HepG2 (cell line): ENCODE measurements at regions not wholly inside any gene's neighbourhood (a gene's known extent, or its start where the extent isn't known, plus 50 kb on each side); places are given as distances from the start of the nearest gene placed in this dataset.

Experiments used
- ATAC-seq: fragments of 200-7000 bp; cut with Tn5 transposase; 3 replicates; pipeline ENCODE4 v1.9.1; 2020; ENCODE audit warnings: mild to moderate bottlenecking, moderate library complexity
- BruUV-seq: library from RNA; stranded (reverse); fragments of 400-500 nt; replicated peaks from 2 replicates; lab custom pipeline; 2021; lab: Mats Ljungman, UMichigan
- CTCF ChIA-PET: fragments of 300-600 bp; formaldehyde crosslinking; extraction: SDS; loops from one replicate; lab custom pipeline; 2021; ENCODE audit warnings: low total read pairs, inconsistent platforms, low intra/inter-chr PET ratio; lab: Yijun Ruan, JAX
- POLR2A ChIA-PET: fragments of 350-600 bp; sonication (Branson Sonifier 250); formaldehyde crosslinking; loops from one replicate; lab custom pipeline; 2020; ENCODE audit warnings: antibody characterized with exemption, inconsistent platforms; lab: Yijun Ruan, JAX
- DNase-seq: peaks from one replicate; pipeline ENCODE4 v3.0.0-alpha.2; 2015; ENCODE audit warnings: low spot score
- FAIRE-seq: peaks from 3 replicates; lab custom pipeline; 2011; peaks lifted over from hg19 to GRCh38; lab: Jason Lieb, UNC
- H2AFZ ChIP-seq: one replicate; pipeline ENCODE4 v1.6.1; 2011; ENCODE audit warnings: low read length, inconsistent platforms
- H3K27ac ChIP-seq: fragments of 300-600 bp; 3 replicates; pipeline ENCODE4 v1.8.0; 2011; ENCODE audit warnings: mixed run types, mild to moderate bottlenecking, mixed read lengths, low read length, inconsistent platforms; ENCODE audit not compliant: insufficient read depth; ENCODE audit errors: extremely low read length
- H3K27me3 ChIP-seq, 2 experiments: fragments of 200-600 bp in 1 of 2; 2 replicates in 1 of 2; 3 replicates in 1 of 2; pipeline versions ENCODE4 v1.6.0 to v1.8.0; 2011; ENCODE audit warnings: low read length in 2 of 2, mild to moderate bottlenecking in 2 of 2, moderate library complexity in 2 of 2, inconsistent platforms in 1 of 2; ENCODE audit not compliant: insufficient read depth in 2 of 2, control insufficient read depth in 1 of 2
- H3K36me3 ChIP-seq, 2 experiments: fragments of 200-600 bp in 1 of 2; replicated peaks in 1 of 2; 2 replicates in 1 of 2; 3 replicates in 1 of 2; pipeline versions ENCODE4 v1.5.1 to v1.8.0; 2011; ENCODE audit warnings: low read length in 2 of 2, inconsistent platforms in 1 of 2; ENCODE audit not compliant: insufficient read depth in 2 of 2, control insufficient read depth in 1 of 2
- H3K4me1 ChIP-seq: 2 replicates; pipeline ENCODE4 v1.5.1; 2012; ENCODE audit warnings: low read length, inconsistent platforms; ENCODE audit not compliant: insufficient read depth
- H3K4me2 ChIP-seq: 2 replicates; pipeline ENCODE4 v1.6.0; 2011; ENCODE audit warnings: low read depth, low read length, inconsistent platforms
- H3K4me3 ChIP-seq, 3 experiments: fragments of 200-600 bp in 1 of 3; sonication (generic), shearing (Covaris generic) in 1 of 3; replicated peaks in 1 of 3; 2 replicates each; pipeline ENCODE4 v1.5.1; 2011 to 2016; ENCODE audit warnings: low read length in 3 of 3, inconsistent platforms in 2 of 3, low read depth in 2 of 3, mild to moderate bottlenecking in 2 of 3, control low read depth in 1 of 3, mixed read lengths in 1 of 3; ENCODE audit not compliant: insufficient read depth in 1 of 3
- H3K79me2 ChIP-seq: one replicate; pipeline ENCODE4 v1.6.1; 2011; ENCODE audit warnings: low read length, inconsistent platforms; ENCODE audit not compliant: insufficient read depth
- H3K9ac ChIP-seq: 2 replicates; pipeline ENCODE4 v1.6.0; 2011; ENCODE audit warnings: mild to moderate bottlenecking, low read depth, low read length, inconsistent platforms; ENCODE audit not compliant: insufficient read depth
- H3K9me3 ChIP-seq: 2 replicates; pipeline ENCODE4 v1.5.1; 2012; ENCODE audit warnings: mild to moderate bottlenecking, low read length
- H4K20me1 ChIP-seq: 2 replicates; pipeline ENCODE4 v1.6.0; 2011; ENCODE audit warnings: inconsistent platforms, mild to moderate bottlenecking, low read length, moderate library complexity; ENCODE audit not compliant: insufficient read depth
- NFKB2 ChIP-seq: sonication (generic); formaldehyde crosslinking; IDR thresholded peaks from 2 replicates; pipeline ENCODE4 v1.4.0; 2020; ENCODE audit warnings: missing genetic modification reagents, borderline replicate concordance
- ZNF232 ChIP-seq: sonication (generic); formaldehyde crosslinking; IDR thresholded peaks from 2 replicates; pipeline ENCODE4 v1.4.0; 2020; ENCODE audit warnings: missing genetic modification reagents, borderline replicate concordance
- ZNF329 ChIP-seq: sonication (generic); formaldehyde crosslinking; IDR thresholded peaks from 2 replicates; pipeline ENCODE4 v1.9.0; 2021; ENCODE audit warnings: low read depth, mild to moderate bottlenecking, missing genetic modification reagents
- ZNF7 ChIP-seq: IDR thresholded peaks from 2 replicates; pipeline ENCODE4 v1.6.1; 2016; ENCODE audit warnings: missing biosample characterization, missing genetic modification reagents
- WGBS: methylation state at CpG from one replicate; pipeline ENCODE4 v1.1.6; 2017; ENCODE audit warnings: low lambda C conversion rate; 5-methylcytosine and 5-hydroxymethylcytosine counted together
- in situ Hi-C: cut with HindIII; loops from 2 replicates; pipeline ENCODE4 v1.10.0; 2017; ENCODE audit warnings: low pct_unique_long_range_greater_than_20kb; ENCODE audit not compliant: extremely low pct_ligation_motif_present
- intact Hi-C: fragments of 100-400 bp; cut with micrococcal nuclease; formaldehyde crosslinking; loops from one replicate; pipeline ENCODE4 v1.10.0; 2022; ENCODE audit not compliant: unreplicated experiment
- TF ChIP-seq, protein P1 (sequence below): IDR thresholded peaks from 2 replicates; pipeline ENCODE4 v1.6.1; 2018; ENCODE audit warnings: missing genetic modification reagents, mild to moderate bottlenecking, missing compliant biosample characterization
- TF ChIP-seq, protein P2 (sequence below): sonication (generic); formaldehyde crosslinking; IDR thresholded peaks from 2 replicates; pipeline ENCODE4 v1.5.0; 2020; ENCODE audit warnings: mild to moderate bottlenecking, missing genetic modification reagents
- TF ChIP-seq, protein P3 (sequence below): sonication (generic); formaldehyde crosslinking; IDR thresholded peaks from 2 replicates; pipeline ENCODE4 v1.4.0; 2020; ENCODE audit warnings: low read depth, mild to moderate bottlenecking, missing genetic modification reagents

DNA sequence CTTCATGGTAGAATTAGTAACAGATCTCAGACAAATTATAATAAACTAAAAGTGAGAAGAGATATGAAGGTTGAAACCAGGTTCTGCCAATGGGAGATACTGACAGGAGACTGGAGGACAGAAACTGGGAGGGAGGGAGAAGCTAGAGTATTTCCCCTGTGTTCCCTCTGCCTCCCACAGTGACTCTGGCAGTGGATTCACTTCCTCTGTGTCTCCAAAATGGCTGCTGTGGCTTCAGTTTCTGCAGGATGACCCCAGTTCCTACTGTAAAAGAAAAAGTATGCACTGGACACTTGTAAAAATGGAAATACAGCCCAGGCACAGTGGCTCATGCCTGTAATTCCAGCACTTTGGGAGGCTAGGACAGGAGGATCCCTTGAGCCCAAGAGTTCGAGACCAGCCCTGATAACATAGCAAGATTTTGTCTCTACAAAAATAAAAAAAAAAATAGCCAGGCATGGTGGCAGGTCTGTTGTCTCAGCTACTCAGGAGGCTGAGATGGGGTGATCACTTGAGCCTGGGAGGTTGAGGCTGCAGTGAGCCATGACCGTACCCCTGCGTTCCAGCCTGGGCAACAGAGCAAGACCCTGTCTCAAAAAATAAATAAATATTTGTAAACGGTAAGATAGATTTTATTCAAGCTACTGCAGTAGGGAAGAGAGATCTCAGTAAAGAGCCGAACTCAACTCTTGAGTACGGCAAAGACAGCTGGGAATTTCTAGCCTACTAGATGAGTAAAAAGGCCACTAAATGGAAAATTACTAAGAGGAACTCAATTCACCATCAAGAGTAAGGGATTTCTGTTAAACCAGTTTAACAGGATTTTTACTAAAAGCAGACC lies 156.6 kb upstream of the TRIM24 start:
- DNase-seq (no peak), ATAC-seq (no peak)
- CTCF ChIA-PET = no interaction called here
- in situ Hi-C loops = no loop called here
- H3K9me3 ChIP-seq = 0 out of 2 replicates have a peak, but pooled peaks cover 3% of the 10 kb centered on the region
- no peak overlapping the region for H3K4me3 ChIP-seq
- no peak overlapping the region for H2AFZ ChIP-seq
- H3K27ac ChIP-seq = no peak overlapping the region
- no peaks in the 10 kb centered on the region for H3K36me3 ChIP-seq
- H3K79me2 ChIP-seq = no peaks in the 10 kb centered on the region
- no peaks in the 10 kb centered on the region for H4K20me1 ChIP-seq
- H3K9ac ChIP-seq = no peak overlapping the region
- no peak for TF ChIP-seq ZNF232
- no peak for TF ChIP-seq ZNF7 (CRISPR knock-in tag)
- no peak for TF ChIP-seq ZNF329 (CRISPR knock-in tag)
- TF ChIP-seq, protein P1, sequence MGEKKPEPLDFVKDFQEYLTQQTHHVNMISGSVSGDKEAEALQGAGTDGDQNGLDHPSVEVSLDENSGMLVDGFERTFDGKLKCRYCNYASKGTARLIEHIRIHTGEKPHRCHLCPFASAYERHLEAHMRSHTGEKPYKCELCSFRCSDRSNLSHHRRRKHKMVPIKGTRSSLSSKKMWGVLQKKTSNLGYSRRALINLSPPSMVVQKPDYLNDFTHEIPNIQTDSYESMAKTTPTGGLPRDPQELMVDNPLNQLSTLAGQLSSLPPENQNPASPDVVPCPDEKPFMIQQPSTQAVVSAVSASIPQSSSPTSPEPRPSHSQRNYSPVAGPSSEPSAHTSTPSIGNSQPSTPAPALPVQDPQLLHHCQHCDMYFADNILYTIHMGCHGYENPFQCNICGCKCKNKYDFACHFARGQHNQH = no peak
- TF ChIP-seq, protein P2, sequence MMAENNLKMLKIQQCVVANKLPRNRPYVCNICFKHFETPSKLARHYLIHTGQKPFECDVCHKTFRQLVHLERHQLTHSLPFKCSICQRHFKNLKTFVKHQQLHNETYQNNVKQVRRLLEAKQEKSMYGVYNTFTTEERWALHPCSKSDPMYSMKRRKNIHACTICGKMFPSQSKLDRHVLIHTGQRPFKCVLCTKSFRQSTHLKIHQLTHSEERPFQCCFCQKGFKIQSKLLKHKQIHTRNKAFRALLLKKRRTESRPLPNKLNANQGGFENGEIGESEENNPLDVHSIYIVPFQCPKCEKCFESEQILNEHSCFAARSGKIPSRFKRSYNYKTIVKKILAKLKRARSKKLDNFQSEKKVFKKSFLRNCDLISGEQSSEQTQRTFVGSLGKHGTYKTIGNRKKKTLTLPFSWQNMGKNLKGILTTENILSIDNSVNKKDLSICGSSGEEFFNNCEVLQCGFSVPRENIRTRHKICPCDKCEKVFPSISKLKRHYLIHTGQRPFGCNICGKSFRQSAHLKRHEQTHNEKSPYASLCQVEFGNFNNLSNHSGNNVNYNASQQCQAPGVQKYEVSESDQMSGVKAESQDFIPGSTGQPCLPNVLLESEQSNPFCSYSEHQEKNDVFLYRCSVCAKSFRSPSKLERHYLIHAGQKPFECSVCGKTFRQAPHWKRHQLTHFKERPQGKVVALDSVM (CRISPR knock-in tag) = no peak
- TF ChIP-seq, protein P3, sequence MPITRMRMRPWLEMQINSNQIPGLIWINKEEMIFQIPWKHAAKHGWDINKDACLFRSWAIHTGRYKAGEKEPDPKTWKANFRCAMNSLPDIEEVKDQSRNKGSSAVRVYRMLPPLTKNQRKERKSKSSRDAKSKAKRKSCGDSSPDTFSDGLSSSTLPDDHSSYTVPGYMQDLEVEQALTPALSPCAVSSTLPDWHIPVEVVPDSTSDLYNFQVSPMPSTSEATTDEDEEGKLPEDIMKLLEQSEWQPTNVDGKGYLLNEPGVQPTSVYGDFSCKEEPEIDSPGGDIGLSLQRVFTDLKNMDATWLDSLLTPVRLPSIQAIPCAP (CRISPR knock-in tag) = no peak
- TF ChIP-seq NFKB2 = no peak
- TF ChIP-seq, all 625 proteins: peak for 0
- intact Hi-C loops = no loop called here
- BruUV-seq = no TSS peak
- Histone ChIP-seq H3K27me3 (no peaks in the 10 kb centered on the region), H3K4me2 (no peak overlapping the region), H3K4me1 (peaks cover 11% of the 10 kb centered on the region)
- POLR2A ChIA-PET = no interaction called here
- 97% methylated on average over 6 of the region's 6 CpGs for WGBS
- no peak for FAIRE-seq
